HG03039 (cell line): ENCODE measurements at regions not wholly inside any gene's neighbourhood (a gene's known extent, or its start where the extent isn't known, plus 50 kb on each side); places are given as distances from the start of the nearest gene placed in this dataset.

Experiments used
- ATAC-seq: cut with Tn5 transposase; IDR thresholded peaks from one replicate; pipeline ENCODE4 v1.9.1; 2021; ENCODE audit warnings: mild to moderate bottlenecking, moderate library complexity; ENCODE audit not compliant: unreplicated experiment

- ATAC-seq = no peak
Measured at GRCh38 chr2:12432985-12433625, 283.6 kb upstream of the TRIB2 start.

- ATAC-seq = no peak
Measured at GRCh38 chr2:12433626-12433990, 283.1 kb upstream of the TRIB2 start.

- ATAC-seq = no peak
Measured at GRCh38 chr2:12434630-12435098, 282.1 kb upstream of the TRIB2 start.

- no peak for ATAC-seq
Measured at GRCh38 chr2:12435430-12436222, 281.1 kb upstream of the TRIB2 start.

GRCh38 chr2:12436483-12436882, 280.3 kb upstream of the TRIB2 start:
- ATAC-seq = no peak

- no peak for ATAC-seq
Measured at GRCh38 chr2:12436935-12437561, 279.7 kb upstream of the TRIB2 start.

GRCh38 chr2:12440731-12441130, 276.0 kb upstream of the TRIB2 start:
- ATAC-seq = no peak

GRCh38 chr2:12441750-12442475, 274.8 kb upstream of the TRIB2 start:
- no peak for ATAC-seq

- no peak for ATAC-seq
Measured at GRCh38 chr2:12442476-12442847, 274.3 kb upstream of the TRIB2 start.

- no peak for ATAC-seq
Measured at GRCh38 chr2:12448846-12449505, 267.8 kb upstream of the TRIB2 start.

- ATAC-seq = no peak
Measured at GRCh38 chr2:12451726-12452125, 265.0 kb upstream of the TRIB2 start.

- ATAC-seq = no peak
Measured at GRCh38 chr2:12452185-12452584, 264.6 kb upstream of the TRIB2 start.

- ATAC-seq = no peak
Measured at GRCh38 chr2:12453731-12454130, 263.0 kb upstream of the TRIB2 start.

- ATAC-seq = no peak
Measured at GRCh38 chr2:12455661-12456060, 261.1 kb upstream of the TRIB2 start.

GRCh38 chr2:12456293-12457106, 260.2 kb upstream of the TRIB2 start:
- peak; percentile 90 for ATAC-seq

GRCh38 chr2:12457831-12458230, 258.9 kb upstream of the TRIB2 start:
- no peak for ATAC-seq

GRCh38 chr2:12463189-12463588, 253.5 kb upstream of the TRIB2 start:
- no peak for ATAC-seq

- ATAC-seq = no peak
Measured at GRCh38 chr2:12465631-12466135, 251.1 kb upstream of the TRIB2 start.

- ATAC-seq = no peak
Measured at GRCh38 chr2:12467303-12467702, 249.4 kb upstream of the TRIB2 start.

GRCh38 chr2:12469141-12469561, 247.6 kb upstream of the TRIB2 start:
- no peak for ATAC-seq
